ENCODE measurements at regions not wholly inside any gene's neighbourhood (a gene's known extent, or its start where the extent isn't known, plus 50 kb on each side); places are given as distances from the start of the nearest gene placed in this dataset.

GRCh38 chr13:34070544-34071303 lies 252.8 kb downstream of the RFC3 start:
- TF ChIP-seq, protein P1, sequence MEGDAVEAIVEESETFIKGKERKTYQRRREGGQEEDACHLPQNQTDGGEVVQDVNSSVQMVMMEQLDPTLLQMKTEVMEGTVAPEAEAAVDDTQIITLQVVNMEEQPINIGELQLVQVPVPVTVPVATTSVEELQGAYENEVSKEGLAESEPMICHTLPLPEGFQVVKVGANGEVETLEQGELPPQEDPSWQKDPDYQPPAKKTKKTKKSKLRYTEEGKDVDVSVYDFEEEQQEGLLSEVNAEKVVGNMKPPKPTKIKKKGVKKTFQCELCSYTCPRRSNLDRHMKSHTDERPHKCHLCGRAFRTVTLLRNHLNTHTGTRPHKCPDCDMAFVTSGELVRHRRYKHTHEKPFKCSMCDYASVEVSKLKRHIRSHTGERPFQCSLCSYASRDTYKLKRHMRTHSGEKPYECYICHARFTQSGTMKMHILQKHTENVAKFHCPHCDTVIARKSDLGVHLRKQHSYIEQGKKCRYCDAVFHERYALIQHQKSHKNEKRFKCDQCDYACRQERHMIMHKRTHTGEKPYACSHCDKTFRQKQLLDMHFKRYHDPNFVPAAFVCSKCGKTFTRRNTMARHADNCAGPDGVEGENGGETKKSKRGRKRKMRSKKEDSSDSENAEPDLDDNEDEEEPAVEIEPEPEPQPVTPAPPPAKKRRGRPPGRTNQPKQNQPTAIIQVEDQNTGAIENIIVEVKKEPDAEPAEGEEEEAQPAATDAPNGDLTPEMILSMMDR (IDR thresholded peaks at IDR 0.05; ENCODE audit: extremely low read depth in 1 of 2, insufficient read depth in 1 of 2, low read depth in 1 of 2, low read length in 2 of 2), result no peak
- TF ChIP-seq POLR2AphosphoS5 (IDR thresholded peaks at IDR 0.05; ENCODE audit: insufficient read depth, low read depth, low read length) (no peak), POLR2A (IDR thresholded peaks at IDR 0.05; ENCODE audit: low read depth, low read length) (no peak), FOS (IDR thresholded peaks at IDR 0.05; ENCODE audit: borderline replicate concordance, insufficient read depth, low read length) (no peak)
- TF ChIP-seq, protein P2, sequence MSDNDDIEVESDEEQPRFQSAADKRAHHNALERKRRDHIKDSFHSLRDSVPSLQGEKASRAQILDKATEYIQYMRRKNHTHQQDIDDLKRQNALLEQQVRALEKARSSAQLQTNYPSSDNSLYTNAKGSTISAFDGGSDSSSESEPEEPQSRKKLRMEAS (IDR thresholded peaks at IDR 0.05; ENCODE audit: insufficient read depth, insufficient read length), result no peak
